B cell (primary cell): ENCODE measurements at regions not wholly inside any gene's neighbourhood (a gene's known extent, or its start where the extent isn't known, plus 50 kb on each side); places are given as distances from the start of the nearest gene placed in this dataset.

Experiments
- CTCF ChIP-seq: fragments of 200-600 bp; IDR thresholded peaks from one replicate; pipeline ENCODE4 v1.8.0; 2022; ENCODE audit warnings: antibody characterized with exemption, mild to moderate bottlenecking
- EZH2 ChIP-seq: IDR thresholded peaks from 2 replicates; pipeline ENCODE4 v1.6.1; 2012; ENCODE audit warnings: borderline replicate concordance, low read depth, mild to moderate bottlenecking, moderate library complexity, low read length; ENCODE audit not compliant: insufficient read depth, poor library complexity, severe bottlenecking

- TF ChIP-seq CTCF (no peak), EZH2 (no peak)
Measured at GRCh38 chr4:13950491-13950890, 323.0 kb upstream of the BOD1L1 start.
